Loucy (cell line): ENCODE measurements at regions not wholly inside any gene's neighbourhood (a gene's known extent, or its start where the extent isn't known, plus 50 kb on each side); places are given as distances from the start of the nearest gene placed in this dataset.
"Not testable (repeated sequence)": the region's sequence is repeated elsewhere in the genome, so short reads cannot be mapped to it uniquely, and the experiment has no call there.

Experiments used
- H2AFZ ChIP-seq: fragments of 200-600 bp; sonication (generic); 2 replicates; pipeline ENCODE4 v1.6.0; 2016; ENCODE audit warnings: antibody characterized with exemption, mild to moderate bottlenecking, low read length, moderate library complexity
- H3F3A ChIP-seq: fragments of 200-600 bp; 2 replicates; pipeline ENCODE4 v1.6.0; 2016; ENCODE audit warnings: antibody characterized with exemption, low read depth, mild to moderate bottlenecking
- H3K27me3 ChIP-seq: fragments of 200-600 bp; sonication (generic); 2 replicates; pipeline ENCODE4 v1.6.1; 2014; ENCODE audit warnings: low read length, mild to moderate bottlenecking; ENCODE audit not compliant: insufficient read depth, poor library complexity, severe bottlenecking
- H3K36me3 ChIP-seq: fragments of 200-600 bp; sonication (generic); 2 replicates; pipeline ENCODE4 v1.6.1; 2016; ENCODE audit warnings: low read length; ENCODE audit not compliant: insufficient read depth
- H3K4me1 ChIP-seq: fragments of 200-600 bp; sonication (generic); 2 replicates; pipeline ENCODE4 v1.5.1; 2014; ENCODE audit warnings: low read length, mild to moderate bottlenecking; ENCODE audit not compliant: insufficient read depth, poor library complexity, severe bottlenecking
- H3K4me2 ChIP-seq: fragments of 200-600 bp; sonication (generic); 2 replicates; pipeline ENCODE4 v1.6.0; 2014; ENCODE audit warnings: antibody characterized with exemption, low read length, low read depth, mild to moderate bottlenecking; ENCODE audit not compliant: poor library complexity, severe bottlenecking
- H3K4me3 ChIP-seq: fragments of 200-600 bp; sonication (generic); 2 replicates; pipeline ENCODE4 v1.5.1; 2014; ENCODE audit warnings: low read length, mild to moderate bottlenecking, mixed read lengths; ENCODE audit not compliant: poor library complexity, severe bottlenecking
- H3K79me2 ChIP-seq: fragments of 200-600 bp; sonication (generic); 2 replicates; pipeline ENCODE4 v1.6.1; 2014; ENCODE audit warnings: low read length; ENCODE audit not compliant: insufficient read depth
- H3K9ac ChIP-seq: fragments of 200-600 bp; sonication (generic); 2 replicates; pipeline ENCODE4 v1.6.0; 2014; ENCODE audit warnings: mild to moderate bottlenecking, low read depth, low read length, moderate library complexity; ENCODE audit not compliant: poor library complexity, severe bottlenecking
- H3K9me2 ChIP-seq: fragments of 200-600 bp; sonication (generic); replicated peaks from 2 replicates; pipeline ENCODE4 v1.6.1; 2016; ENCODE audit warnings: low read depth, low read length, mixed read lengths
- H3K9me3 ChIP-seq: fragments of 200-600 bp; sonication (generic); 2 replicates; pipeline ENCODE4 v1.6.1; 2014; ENCODE audit warnings: mild to moderate bottlenecking, antibody characterized with exemption, low read length, low read depth; ENCODE audit not compliant: insufficient read depth
- H4K20me1 ChIP-seq: fragments of 200-600 bp; sonication (generic); 2 replicates; pipeline ENCODE4 v1.6.0; 2014; ENCODE audit warnings: antibody characterized with exemption, low read length, mild to moderate bottlenecking; ENCODE audit not compliant: insufficient read depth, poor library complexity, severe bottlenecking
- CTCF ChIP-seq: fragments of 200-600 bp; sonication (generic); conservative IDR thresholded peaks from 2 replicates; pipeline ENCODE4 v1.5.1; 2014; ENCODE audit warnings: mild to moderate bottlenecking, antibody characterized with exemption, low read length
- EZH2phosphoT487 ChIP-seq: fragments of 200-600 bp; IDR thresholded peaks from 2 replicates; pipeline ENCODE4 v1.6.1; 2018; ENCODE audit warnings: antibody characterized with exemption, mild to moderate bottlenecking, moderate library complexity, borderline replicate concordance

- Histone ChIP-seq H3K9me3 (no peaks in the 10 kb centered on the region), H3K27me3 (no peaks in the 10 kb centered on the region), H3K4me3 (no peak overlapping the region), H3K79me2 (no peaks in the 10 kb centered on the region), H4K20me1 (no peaks in the 10 kb centered on the region), H3K4me1 (no peaks in the 10 kb centered on the region), H2AFZ (no peak overlapping the region), H3F3A (no peaks in the 10 kb centered on the region), H3K9ac (no peak overlapping the region), H3K9me2 (no peaks in the 10 kb centered on the region), H3K4me2 (no peak overlapping the region), H3K36me3 (no peaks in the 10 kb centered on the region)
- TF ChIP-seq EZH2phosphoT487 (no peak), CTCF (no peak)
Observed at GRCh38 chr1:199522936-199523335, 504.6 kb upstream of the NR5A2 start.

GRCh38 chr1:199529324-199529723 is 498.2 kb upstream of the NR5A2 start:
- H3K9ac ChIP-seq: no peak overlapping the region
- H2AFZ ChIP-seq: no peak overlapping the region
- no peaks in the 10 kb centered on the region for H3K4me1 ChIP-seq
- no peak overlapping the region for H3K4me3 ChIP-seq
- no peak for TF ChIP-seq EZH2phosphoT487
- H3F3A ChIP-seq: no peaks in the 10 kb centered on the region
- H4K20me1 ChIP-seq: no peaks in the 10 kb centered on the region
- no peaks in the 10 kb centered on the region for H3K36me3 ChIP-seq
- peaks cover 8% of the 10 kb centered on the region for H3K9me3 ChIP-seq
- no peaks in the 10 kb centered on the region for H3K9me2 ChIP-seq
- no peak overlapping the region for H3K4me2 ChIP-seq
- no peaks in the 10 kb centered on the region for H3K79me2 ChIP-seq
- H3K27me3 ChIP-seq: no peaks in the 10 kb centered on the region

- not testable (repeated sequence) for H3K4me2 ChIP-seq, H3K9me2 ChIP-seq, H4K20me1 ChIP-seq, H3K4me3 ChIP-seq, H3K9ac ChIP-seq, H2AFZ ChIP-seq, H3K4me1 ChIP-seq, H3F3A ChIP-seq, H3K36me3 ChIP-seq, H3K79me2 ChIP-seq, H3K27me3 ChIP-seq
- peaks cover 12% of the 10 kb centered on the region for H3K9me3 ChIP-seq
Observed at GRCh38 chr1:199533361-199533760, 494.1 kb upstream of the NR5A2 start.

GRCh38 chr1:199545780-199546179 is 481.7 kb upstream of the NR5A2 start:
- H3K9me3 ChIP-seq: no peaks in the 10 kb centered on the region
- no peaks in the 10 kb centered on the region for H3F3A ChIP-seq
- no peak overlapping the region for H3K9ac ChIP-seq
- H2AFZ ChIP-seq: no peak overlapping the region
- no peaks in the 10 kb centered on the region for H4K20me1 ChIP-seq
- H3K36me3 ChIP-seq: no peaks in the 10 kb centered on the region
- TF ChIP-seq EZH2phosphoT487 (no peak), CTCF (peak; percentile 73)
- no peak overlapping the region for H3K4me3 ChIP-seq
- no peak overlapping the region for H3K4me2 ChIP-seq
- H3K4me1 ChIP-seq: no peaks in the 10 kb centered on the region
- H3K9me2 ChIP-seq: no peaks in the 10 kb centered on the region
- H3K27me3 ChIP-seq: no peaks in the 10 kb centered on the region
- no peaks in the 10 kb centered on the region for H3K79me2 ChIP-seq
